ENCODE measurements at regions not wholly inside any gene's neighbourhood (a gene's known extent, or its start where the extent isn't known, plus 50 kb on each side); places are given as distances from the start of the nearest gene placed in this dataset.

DNA sequence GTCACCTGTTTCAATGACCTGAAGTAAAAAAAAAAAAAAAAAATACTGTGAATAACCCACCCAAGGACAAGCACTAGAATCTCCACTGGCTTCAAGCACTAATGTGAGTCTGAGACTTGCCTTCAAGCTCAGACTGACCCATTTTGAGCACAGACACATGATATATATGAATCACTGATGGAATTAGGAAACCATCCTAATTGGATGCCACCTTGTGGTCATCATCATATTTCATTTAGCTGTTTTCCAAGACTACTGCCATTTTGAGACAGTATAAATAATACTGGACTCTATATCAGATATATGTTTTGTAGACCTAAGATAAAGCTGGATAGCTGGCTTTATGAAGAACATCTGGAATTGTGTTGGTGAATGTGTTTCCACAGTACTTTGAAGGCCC lies 1232.0 kb downstream of the KCNT2 start:
- no peak for DNase-seq (ENCODE audit: low read depth)

DNA sequence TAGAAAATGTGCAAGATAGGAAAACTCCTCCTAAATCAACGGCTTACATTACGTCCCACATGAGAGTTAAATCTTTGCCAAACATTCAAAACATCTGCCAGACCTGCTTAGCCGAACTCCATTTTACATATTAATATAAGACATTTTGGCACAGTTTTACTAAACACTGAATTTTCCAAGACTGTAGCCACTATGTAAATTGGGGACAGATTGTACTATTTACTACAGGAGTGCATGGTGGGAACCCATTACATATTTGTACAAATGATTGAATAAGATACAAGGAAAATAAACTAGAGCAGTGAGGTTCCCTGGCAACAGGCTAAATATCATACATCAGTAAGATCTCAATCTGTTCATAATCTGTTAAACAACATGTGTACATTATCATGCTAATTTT lies 1234.4 kb downstream of the KCNT2 start:
- no peak for DNase-seq (ENCODE audit: low read depth)

DNA sequence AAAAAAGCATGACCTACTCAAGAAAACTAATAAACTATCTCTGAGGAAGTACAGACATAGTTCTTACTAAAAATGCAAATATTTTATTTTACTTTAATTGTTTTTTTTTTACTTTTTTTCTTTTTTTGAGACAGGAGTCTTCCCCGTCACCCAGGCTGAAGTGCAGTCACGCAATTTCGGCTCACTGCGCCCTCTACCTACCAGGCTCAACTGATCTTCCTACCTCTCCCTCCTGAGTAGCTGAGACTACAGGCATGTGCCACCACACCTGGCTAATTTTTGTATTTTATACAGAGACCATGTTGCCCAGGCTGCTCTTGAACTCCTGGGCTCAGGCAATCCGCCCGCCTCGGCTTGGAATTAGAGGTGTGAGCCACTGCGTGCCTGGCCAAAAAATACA lies 1263.1 kb downstream of the KCNT2 start:
- no peak for DNase-seq (ENCODE audit: low read depth)

DNA sequence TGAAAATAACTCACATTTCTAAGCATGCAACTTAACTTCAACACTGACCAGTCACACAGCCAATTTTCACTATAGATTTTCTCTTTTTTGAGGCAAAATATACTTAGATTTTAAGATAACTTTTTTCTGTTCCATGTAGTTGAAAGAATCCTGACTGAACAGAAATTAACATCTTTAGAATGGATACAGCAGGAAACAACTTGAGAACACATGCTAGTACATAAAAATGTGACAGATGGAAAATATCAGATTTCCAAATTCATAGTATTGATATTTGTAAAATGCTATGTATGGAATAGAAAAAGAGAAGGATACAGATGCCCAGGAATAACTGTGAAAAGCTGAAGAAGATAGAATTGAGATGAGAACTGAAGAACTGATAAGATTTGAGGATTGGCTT lies 1270.6 kb downstream of the KCNT2 start:
- DNase-seq (ENCODE audit: low read depth): no peak

DNA sequence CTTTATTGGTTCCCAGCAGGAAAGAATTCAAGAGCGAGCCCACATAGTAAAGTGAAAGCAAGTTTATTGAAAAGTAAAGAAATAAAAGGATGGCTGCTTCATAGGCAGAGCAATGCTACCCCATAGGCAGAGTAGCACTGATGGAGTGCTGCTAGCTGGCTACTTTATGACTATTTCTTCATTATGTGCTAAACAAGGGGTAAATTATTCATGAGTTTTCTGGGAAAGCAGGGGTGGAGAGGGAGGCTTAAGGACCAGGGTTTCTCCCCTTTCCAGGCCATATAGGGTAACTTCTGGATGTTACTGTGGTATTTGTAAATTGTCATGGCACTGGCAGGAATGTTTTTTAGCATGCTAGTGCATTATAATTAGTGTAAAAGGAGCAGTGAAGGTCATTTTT lies 1271.4 kb downstream of the KCNT2 start:
- no peak for DNase-seq (ENCODE audit: low read depth)

DNA sequence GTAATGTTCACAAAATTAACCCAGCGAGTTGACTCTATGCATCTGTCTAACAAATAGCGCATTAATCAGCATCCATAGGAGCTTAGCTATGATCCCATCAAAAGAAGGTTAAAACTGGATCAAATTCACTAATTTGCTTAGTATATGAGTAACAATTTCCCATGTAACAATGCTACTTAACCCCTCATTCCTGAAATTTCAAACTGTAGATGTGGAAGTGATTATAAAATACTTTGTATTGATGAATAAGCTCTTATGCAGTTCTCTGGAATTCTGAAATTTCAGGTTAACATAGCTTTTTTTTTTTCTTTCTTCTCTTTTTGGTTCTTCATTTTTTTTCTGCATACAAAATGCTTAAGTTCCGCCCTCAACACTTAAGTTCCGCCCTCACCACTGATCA lies 1272.7 kb downstream of the KCNT2 start:
- peak; percentile 2 for DNase-seq (ENCODE audit: low read depth)

DNA sequence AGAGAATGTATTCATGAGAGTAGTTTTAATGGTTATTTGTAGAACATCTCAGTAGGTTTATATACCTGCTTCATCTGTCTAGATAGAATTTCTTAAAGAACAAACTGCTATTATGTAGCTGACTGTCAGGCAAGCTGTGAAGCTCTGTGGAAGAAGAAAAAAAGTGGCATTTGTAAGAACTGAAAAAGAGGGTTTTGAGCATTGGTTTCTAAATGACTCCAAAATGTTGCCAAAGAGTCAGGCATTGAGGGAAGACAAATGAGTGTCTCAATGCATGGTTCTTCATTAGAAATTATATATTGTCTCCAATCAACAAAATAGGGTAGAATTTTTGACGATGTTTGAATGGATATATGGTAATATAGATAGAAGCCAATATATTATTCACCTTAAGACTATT lies 1276.1 kb downstream of the KCNT2 start:
- DNase-seq (ENCODE audit: low read depth): no peak

DNA sequence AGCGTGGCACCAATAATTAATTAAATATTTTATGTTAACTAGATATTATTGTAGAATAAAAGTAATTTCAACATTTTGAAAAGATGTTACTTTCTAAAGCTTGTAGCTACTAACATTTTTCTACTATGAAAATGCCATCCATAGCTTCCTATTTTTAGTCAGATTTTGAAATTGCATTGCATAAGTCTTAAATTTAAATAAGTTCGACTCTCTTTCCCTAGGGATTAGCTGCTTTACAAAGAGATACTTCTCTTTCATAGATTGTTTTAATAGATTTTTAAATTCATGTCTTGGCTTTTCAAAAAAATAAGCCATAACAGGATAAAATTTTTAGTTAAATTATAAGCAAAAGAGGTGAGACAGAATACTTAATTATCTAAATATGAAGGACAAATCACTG lies 1279.6 kb downstream of the KCNT2 start:
- DNase-seq (ENCODE audit: low read depth): no peak

DNA sequence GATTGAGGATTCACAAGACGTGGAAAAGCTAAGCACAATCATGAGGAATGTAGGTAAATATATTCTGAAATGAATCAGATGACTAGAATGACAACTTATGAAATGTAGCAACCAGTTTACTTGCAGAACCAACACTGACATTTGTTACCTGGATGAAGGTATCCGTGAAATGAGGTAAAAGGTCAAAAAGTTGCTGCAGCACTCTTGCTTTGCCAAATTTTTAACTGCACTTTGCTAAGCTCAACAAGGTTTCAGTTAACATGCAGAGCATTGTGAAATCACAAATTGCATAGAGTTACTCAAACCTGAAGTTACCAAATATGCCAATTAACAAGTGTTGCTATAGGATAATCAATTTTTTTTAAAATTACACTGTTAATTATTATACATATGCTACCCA lies 1280.1 kb downstream of the KCNT2 start:
- DNase-seq (ENCODE audit: low read depth): no peak

DNA sequence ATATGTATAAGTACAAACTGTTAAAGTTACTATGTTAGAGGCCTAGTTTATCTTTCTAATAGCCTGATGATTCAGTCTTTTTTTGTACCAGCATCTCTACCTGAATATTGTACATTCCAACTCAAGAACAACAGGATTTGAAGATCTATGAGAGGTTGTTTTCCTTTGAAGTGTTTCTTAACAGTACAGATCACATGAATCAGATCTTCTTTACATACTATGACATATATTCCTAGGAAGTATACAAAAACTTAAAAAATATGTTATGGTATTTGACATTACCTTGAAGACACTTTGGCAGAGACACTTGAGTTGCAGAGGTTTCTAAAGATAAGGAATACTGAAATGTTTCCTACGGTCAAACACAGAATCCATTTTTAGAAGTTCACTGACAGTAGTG lies 1280.9 kb downstream of the KCNT2 start:
- DNase-seq (ENCODE audit: low read depth): no peak

DNA sequence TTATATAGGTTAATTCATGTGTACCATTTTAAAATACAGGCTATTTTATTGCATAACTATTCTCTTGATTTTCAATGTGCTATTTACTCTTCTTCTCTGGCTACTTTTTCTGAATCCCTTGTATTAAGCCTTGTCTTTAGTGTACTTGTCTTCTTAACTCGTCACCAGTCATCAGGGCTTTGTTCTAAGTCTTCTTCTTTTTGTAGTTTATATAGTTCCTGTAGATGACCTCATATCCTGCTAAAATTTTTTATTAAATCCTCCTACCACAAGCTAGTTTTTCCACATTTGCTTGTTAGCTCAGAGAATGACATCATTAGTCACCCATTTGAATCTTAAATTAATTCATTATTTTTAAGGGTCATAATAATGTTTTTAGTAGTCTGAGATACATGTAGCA lies 1281.9 kb downstream of the KCNT2 start:
- DNase-seq (ENCODE audit: low read depth): no peak

DNA sequence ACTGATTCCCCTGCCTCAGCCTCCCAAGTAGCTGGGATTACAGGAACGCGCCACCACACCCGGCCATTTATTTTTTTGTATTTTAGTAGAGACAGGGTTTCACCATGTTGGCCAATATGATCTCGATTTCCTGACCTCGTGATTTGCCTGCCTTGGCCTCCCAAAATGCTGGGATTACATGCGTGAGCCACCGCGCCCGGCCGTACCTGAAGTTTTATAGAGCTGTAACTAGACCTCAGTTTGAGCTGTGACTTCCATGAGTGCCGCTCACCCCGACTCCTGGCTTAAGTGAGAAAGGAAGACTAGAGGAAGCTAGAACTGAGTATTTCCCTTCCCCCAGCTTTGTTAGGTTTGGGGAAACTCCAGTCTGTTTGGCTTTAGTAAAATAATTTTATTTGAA lies 1283.1 kb downstream of the KCNT2 start:
- DNase-seq (ENCODE audit: low read depth): no peak

DNA sequence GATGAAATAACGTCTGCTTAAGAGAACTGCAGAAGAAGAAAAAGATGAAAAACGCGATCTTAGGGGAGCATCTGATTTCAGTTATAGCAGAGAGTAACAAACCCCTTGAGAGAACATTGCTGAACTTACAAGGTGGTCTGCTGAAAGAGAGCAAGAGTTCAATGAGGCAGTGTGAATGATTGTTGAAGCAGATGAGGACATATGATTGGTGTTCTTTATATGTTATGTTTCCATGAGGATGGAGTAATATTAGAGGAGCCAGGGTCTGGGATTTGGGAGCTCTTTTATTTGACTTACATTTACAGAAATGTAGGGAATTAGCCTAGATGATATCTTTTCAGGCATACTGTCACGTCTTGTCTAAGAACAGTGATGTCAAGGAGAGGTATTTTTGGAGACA lies 1302.0 kb downstream of the KCNT2 start:
- DNase-seq (ENCODE audit: low read depth): no peak

DNA sequence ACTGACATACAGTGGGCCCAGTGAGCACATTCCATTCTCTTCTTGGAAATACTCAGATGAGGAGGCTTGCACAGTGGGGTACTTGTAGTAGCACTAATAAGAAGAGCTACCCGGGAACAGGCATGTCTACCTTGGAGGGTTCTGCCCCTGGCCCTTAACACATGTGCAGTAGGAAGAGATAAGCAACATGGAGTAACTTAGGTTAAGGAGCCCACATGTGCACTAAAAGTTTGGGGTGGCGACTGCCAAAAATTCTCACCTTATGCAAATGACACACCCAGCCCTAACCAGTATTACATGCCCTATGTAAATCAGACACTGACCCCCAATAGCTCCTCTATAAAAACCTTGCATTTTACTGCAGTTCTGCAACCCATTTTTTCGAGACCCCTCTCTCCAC lies 1313.3 kb downstream of the KCNT2 start:
- DNase-seq (ENCODE audit: low read depth): no peak

DNA sequence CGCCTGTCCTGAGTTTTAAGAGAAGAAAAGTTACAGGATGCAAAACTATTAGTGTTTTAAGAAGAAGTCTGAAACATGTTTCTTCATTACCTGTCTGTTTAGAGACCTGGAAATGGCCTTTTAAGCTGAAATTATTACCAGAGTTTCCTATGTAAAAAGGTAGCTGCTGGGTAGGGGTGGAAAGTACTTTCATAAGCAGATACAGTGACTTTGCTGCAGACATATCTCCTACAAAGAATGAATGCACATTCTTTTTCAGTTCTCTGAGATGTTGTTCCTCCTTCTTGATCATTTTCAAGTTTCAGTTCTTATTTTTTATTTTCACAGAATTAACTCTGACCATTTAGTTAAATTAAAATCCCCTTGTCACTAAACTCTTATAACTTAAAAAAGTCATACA lies 1329.6 kb downstream of the KCNT2 start:
- DNase-seq (ENCODE audit: low read depth): no peak

DNA sequence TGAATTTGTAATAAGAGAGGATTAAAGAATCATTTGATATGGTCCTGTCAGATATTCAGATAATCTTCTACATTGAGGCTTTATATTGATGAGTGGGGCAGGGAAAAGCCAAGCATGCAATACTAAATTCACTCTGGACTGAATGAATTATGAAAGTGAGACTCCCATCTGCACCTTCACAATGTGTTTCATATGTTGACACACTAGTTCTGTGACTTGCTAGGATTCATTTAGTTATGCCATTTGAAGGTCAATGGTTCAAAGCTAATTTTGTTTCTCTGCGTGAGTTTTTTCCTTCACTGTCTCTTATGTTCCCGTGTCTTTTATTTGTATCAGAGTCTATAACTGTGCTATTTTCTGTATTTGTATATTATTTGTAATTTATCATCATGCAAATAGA lies 1332.5 kb downstream of the KCNT2 start:
- no peak for DNase-seq (ENCODE audit: low read depth)

DNA sequence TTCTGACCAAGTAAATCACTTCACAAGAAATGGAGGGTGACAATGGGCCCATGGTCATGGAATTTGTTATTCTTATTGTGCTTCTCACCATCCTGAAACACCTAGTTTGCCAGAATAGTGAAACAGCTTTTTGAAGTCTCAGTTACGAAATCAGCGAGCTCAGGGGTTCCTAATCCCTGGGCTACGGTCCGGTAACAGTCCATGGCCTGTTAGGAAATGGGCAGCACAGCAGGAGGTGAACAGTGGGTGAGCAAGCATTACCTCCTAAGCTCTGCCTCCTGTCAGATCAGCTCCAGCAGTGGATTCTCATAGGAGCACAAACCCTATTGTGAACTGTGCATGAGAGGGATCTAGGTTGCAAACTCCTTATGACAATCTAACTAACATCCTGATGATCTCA lies 1356.3 kb downstream of the KCNT2 start:
- no peak for DNase-seq (ENCODE audit: low read depth)

DNA sequence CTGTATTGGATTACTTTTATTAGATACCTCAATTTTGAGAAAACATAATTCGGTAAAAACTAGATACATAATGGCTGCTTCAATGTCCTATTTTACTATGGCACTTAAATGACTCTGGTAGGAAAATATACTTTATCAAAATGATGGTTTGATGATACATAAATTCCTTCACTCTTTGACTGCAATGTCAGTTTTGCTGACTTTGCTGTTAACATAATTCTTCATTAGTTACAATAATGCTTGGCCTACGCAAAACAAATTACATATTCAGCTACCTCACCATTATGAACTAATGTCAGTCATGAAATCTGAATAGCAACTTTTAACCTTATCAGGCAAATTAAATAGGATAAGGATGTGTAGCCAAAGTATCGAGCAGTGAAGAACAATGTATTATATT lies 1364.7 kb downstream of the KCNT2 start:
- no peak for DNase-seq (ENCODE audit: low read depth)

DNA sequence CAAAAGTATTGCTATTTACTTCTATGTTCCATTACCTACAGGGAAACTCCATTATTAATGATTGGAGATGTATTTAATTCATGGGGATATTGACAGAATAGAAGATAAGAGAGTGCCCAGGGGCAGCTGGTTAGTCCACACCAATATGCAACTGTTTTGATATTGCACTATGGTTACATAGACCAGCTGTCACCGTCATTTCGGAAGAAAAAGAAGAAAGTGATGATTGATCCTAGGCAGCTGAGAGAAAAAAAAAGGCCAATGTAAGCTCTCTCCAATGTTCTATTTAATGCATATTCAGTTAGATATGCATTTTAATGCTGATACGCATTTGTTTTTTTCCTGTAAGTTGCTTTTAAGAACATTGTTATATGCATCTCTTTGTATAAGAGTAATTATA lies 1367.2 kb downstream of the KCNT2 start:
- no peak for DNase-seq (ENCODE audit: low read depth)

DNA sequence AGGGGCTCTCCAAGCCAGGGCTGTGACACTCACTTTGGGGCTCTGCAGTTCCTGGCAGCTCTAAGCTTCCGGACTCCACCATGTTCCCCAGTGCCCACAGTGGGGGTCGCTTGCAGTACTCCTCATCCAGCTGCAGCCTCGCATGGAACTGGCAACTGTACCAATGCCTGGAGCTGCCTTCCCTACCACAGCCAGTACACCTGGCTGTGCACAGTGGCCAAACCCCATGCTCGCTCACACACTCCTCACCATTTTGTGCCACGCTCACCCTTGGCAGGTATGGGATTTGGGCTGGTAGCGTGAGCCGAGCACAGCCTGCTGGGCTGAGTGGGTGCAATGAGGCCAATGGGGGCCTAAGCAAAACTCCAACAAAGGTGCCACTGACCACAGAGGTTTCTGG lies 1369.9 kb downstream of the KCNT2 start:
- DNase-seq (ENCODE audit: low read depth): no peak

DNA sequence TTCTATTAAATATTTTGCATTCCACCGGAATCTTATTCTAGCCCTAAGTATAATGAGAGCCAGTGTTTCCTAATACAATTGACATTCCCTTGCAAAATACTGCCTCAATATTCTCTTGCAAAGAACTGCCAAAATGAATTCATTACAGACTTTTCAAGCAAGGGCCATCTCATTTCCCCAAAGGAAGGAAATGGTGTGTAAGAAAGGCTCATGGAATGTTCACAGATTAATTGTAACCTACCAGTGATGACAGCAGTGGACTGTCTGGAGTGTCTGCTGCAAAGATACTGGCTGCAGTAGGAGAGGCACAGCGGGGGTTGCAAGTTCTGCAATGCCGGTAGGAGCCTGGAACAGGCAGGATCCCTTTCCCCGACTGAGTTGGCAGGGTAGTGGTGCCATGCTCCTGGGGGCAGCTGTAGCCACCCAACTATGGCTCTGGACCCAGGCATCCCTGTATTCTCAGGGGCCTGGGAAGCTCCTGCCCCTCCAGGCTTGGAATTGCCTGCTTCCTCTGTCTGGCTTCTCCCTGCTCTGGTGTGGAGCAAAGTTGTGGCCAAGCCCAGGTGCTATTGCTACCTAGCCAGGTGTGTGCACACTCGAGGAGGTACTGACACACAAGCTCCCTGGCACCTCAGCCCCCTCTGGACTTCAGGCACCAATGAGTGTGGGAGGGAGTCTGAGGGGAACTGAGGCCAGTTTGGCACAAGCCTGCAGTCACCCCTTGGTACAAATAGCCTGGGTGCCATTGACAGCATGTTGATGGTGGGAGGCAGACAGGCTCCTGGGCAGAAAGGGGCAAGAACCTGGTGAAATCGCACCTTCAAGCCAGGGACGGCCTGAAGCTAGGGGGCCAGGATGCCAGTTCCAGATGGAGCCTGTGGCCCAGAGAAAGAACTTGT lies 1371.0 kb downstream of the KCNT2 start:
- no peak for DNase-seq (ENCODE audit: low read depth)

DNA sequence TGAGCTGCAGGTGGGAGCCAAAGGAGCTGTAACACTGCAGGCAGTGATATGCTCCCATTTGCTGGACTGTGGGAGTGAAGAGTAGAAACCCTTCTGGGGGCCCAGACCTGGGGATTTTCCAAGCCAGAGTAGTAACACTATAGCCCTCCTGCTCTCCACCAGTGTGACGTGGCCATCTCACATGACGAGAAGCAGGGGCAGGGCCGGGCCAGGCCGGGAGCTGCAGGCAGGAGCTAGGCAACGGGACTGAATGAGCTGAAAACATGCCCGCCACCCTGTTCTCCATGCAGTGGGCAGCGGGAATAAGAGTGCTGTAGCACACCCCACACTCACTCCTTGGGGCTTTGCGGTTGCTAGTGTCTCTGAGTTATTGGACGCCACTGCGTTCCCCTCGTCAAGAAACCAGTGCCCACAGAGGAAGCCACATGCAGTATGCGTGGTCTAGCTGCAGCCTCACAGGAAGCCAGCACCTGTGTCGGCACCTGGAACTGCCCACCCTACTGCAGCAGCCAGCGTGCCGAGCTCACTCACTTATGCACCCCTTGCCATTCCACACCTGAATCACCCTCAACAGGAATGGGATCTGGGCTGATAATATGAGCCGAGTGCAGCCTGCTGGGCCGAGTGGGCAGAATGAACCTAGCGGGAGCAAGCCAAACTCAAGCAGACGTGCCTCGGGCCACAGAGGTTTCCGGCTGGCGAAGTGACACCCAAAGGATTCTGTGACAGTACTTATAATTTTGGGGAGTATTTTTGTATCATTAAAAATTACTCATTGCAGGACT lies 1389.6 kb downstream of the KCNT2 start:
- DNase-seq (ENCODE audit: low read depth): no peak

DNA sequence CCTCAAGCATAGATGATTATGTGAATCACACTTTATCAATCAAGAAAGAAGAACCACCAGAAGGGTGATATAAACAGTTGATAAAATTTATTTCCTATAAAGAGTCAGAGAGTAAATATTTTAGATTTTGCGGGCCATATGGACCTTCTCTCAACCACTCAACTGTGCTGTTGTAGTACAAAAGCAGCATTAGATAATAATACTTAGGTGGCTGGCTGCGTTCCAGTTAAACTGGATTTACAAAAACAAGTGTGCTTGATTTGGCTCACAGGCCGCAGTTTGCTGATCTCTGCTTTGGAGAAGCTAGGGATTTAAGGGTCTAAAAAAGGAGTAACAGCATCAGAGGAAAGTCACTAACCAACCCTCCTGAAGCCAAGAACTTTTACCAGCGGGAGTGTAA lies 1406.0 kb downstream of the KCNT2 start:
- DNase-seq (ENCODE audit: low read depth): no peak

DNA sequence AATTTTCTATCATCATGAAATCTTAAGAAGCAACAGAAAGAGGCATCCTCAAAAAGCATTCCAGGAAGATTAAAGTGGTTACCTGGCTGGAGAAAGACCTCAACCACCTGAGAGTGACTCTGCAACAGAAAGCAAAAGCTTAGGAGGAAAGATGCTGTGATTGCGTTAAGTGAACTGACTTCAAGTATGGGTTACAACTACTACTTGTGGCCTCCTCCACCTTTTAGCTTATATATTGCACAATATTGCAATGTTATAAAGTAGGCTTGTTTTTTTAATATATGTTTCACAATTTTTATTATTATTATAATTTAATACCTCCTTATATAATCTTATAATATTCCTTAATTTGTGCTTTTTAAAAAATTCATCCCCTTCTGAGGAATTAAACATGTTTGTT lies 1407.5 kb downstream of the KCNT2 start:
- no peak for DNase-seq (ENCODE audit: low read depth)
